Astrocyte (in vitro differentiated cells and primary cell): ENCODE measurements at regions not wholly inside any gene's neighbourhood (a gene's known extent, or its start where the extent isn't known, plus 50 kb on each side); places are given as distances from the start of the nearest gene placed in this dataset.

ENCODE experiments used
- EZH2 ChIP-seq: IDR thresholded peaks from 2 replicates; pipeline ENCODE4 v1.6.1; 2012; ENCODE audit warnings: mild to moderate bottlenecking, low read length, inconsistent platforms; ENCODE audit not compliant: insufficient read depth
- TF ChIP-seq, protein P1 (sequence below): IDR thresholded peaks from 2 replicates; pipeline ENCODE4 v1.5.1; 2011; ENCODE audit warnings: low read depth, mild to moderate bottlenecking, inconsistent platforms, low read length, moderate library complexity; ENCODE audit not compliant: insufficient read depth

DNA sequence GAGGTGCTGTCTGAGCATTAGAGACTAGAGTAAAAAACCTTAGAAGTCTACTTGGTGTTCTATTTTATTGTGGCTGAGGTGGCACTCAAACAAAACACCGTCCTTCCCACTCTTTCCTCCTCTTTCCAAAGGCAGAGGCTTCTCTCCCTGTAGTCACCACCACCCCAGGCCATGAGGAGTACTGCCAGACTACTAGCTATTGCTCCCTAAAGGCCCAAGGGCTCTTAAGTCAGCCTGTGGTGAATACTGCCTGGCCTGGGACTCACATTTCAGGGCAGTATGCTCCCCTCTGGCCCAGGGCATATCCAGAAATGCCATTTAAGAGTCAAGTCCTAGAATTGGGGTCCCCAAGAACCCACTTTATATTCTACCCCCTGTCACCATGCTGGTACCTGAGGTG is 309.7 kb upstream of the IMPG1 start:
- TF ChIP-seq, protein P1, sequence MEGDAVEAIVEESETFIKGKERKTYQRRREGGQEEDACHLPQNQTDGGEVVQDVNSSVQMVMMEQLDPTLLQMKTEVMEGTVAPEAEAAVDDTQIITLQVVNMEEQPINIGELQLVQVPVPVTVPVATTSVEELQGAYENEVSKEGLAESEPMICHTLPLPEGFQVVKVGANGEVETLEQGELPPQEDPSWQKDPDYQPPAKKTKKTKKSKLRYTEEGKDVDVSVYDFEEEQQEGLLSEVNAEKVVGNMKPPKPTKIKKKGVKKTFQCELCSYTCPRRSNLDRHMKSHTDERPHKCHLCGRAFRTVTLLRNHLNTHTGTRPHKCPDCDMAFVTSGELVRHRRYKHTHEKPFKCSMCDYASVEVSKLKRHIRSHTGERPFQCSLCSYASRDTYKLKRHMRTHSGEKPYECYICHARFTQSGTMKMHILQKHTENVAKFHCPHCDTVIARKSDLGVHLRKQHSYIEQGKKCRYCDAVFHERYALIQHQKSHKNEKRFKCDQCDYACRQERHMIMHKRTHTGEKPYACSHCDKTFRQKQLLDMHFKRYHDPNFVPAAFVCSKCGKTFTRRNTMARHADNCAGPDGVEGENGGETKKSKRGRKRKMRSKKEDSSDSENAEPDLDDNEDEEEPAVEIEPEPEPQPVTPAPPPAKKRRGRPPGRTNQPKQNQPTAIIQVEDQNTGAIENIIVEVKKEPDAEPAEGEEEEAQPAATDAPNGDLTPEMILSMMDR, result no peak
- no peak for TF ChIP-seq EZH2
